ENCODE measurements at regions not wholly inside any gene's neighbourhood (a gene's known extent, or its start where the extent isn't known, plus 50 kb on each side); places are given as distances from the start of the nearest gene placed in this dataset.
"Not testable (repeated sequence)": the region's sequence is repeated elsewhere in the genome, so short reads cannot be mapped to it uniquely, and the experiment has no call there.

GRCh38 chr2:16722677-16723076 lies 57.0 kb upstream of the CYRIA start:
- no peak for TF ChIP-seq CTCF (IDR thresholded peaks at IDR 0.05; ENCODE audit: insufficient read depth, low read length, missing control alignments)
- CTCF ChIA-PET = no interaction called here
- POLR2A ChIA-PET = no interaction called here
- no peak overlapping the region for H3K4me3 ChIP-seq (ENCODE audit: low read depth, low read length)
- DNase-seq (ENCODE audit: low read depth, low spot score) = no peak

GRCh38 chr2:16722126-16722525 lies 56.5 kb upstream of the CYRIA start:
- ChIA-PET POLR2A (no interaction called here), CTCF (no interaction called here)
- no peak overlapping the region for H3K4me3 ChIP-seq (ENCODE audit: low read depth, low read length)
- TF ChIP-seq CTCF (IDR thresholded peaks at IDR 0.05; ENCODE audit: insufficient read depth, low read length, missing control alignments) = no peak
- DNase-seq (ENCODE audit: low read depth, low spot score) = no peak

- H3K4me3 ChIP-seq (ENCODE audit: low read depth, low read length); CTCF ChIA-PET; DNase-seq (ENCODE audit: low read depth, low spot score); POLR2A ChIA-PET: not testable (repeated sequence)
Observed at GRCh38 chr2:16721529-16721928, 55.9 kb upstream of the CYRIA start.

- DNase-seq (ENCODE audit: low read depth, low spot score); CTCF ChIA-PET; POLR2A ChIA-PET; H3K4me3 ChIP-seq (ENCODE audit: low read depth, low read length): not testable (repeated sequence)
Observed at GRCh38 chr2:16720737-16721136, 55.1 kb upstream of the CYRIA start.

- no peak for DNase-seq (ENCODE audit: low read depth, low spot score)
- POLR2A ChIA-PET = no interaction called here
- no peak for TF ChIP-seq CTCF (IDR thresholded peaks at IDR 0.05; ENCODE audit: insufficient read depth, low read length, missing control alignments)
- no peak overlapping the region for H3K4me3 ChIP-seq (ENCODE audit: low read depth, low read length)
- CTCF ChIA-PET = no interaction called here
Observed at GRCh38 chr2:16719485-16719808, 53.8 kb upstream of the CYRIA start.

GRCh38 chr2:16718576-16719484 lies 53.2 kb upstream of the CYRIA start:
- no peak for TF ChIP-seq CTCF (IDR thresholded peaks at IDR 0.05; ENCODE audit: insufficient read depth, low read length, missing control alignments)
- H3K4me3 ChIP-seq (ENCODE audit: low read depth, low read length) = no peak overlapping the region
- ChIA-PET CTCF (no interaction called here), POLR2A (no interaction called here)
- no peak for DNase-seq (ENCODE audit: low read depth, low spot score)

- no peak for TF ChIP-seq CTCF (IDR thresholded peaks at IDR 0.05; ENCODE audit: insufficient read depth, low read length, missing control alignments)
- POLR2A ChIA-PET = no interaction called here
- H3K4me3 ChIP-seq (ENCODE audit: low read depth, low read length) = no peak overlapping the region
- CTCF ChIA-PET = interaction anchor here (0.8 kb wide), 1 partner anchor 40 kb away, joined by 3 read pairs; no protein-coding TSS in a partner anchor
- no peak for DNase-seq (ENCODE audit: low read depth, low spot score)
Observed at GRCh38 chr2:16717477-16717876, 51.8 kb upstream of the CYRIA start.

Data from AG04449 (cell line).